Posterior cingulate gyrus (tissue), 11 donors: ENCODE measurements at regions not wholly inside any gene's neighbourhood (a gene's known extent, or its start where the extent isn't known, plus 50 kb on each side); places are given as distances from the start of the nearest gene placed in this dataset.
"Not testable (repeated sequence)": the region's sequence is repeated elsewhere in the genome, so short reads cannot be mapped to it uniquely, and the experiment has no call there.

Experiments
- DNase-seq, 10 donors: peaks; one replicate each; pipeline versions ENCODE4 v3.0.0 to v3.0.0-alpha.2; 2020 to 2021; ENCODE audit warnings: mixed read lengths in 3 of 10
- intact Hi-C: fragments of 100-400 bp; cut with DNase I; formaldehyde crosslinking; loops from one replicate; pipeline ENCODE4 v1.15.1; 2023

DNA sequence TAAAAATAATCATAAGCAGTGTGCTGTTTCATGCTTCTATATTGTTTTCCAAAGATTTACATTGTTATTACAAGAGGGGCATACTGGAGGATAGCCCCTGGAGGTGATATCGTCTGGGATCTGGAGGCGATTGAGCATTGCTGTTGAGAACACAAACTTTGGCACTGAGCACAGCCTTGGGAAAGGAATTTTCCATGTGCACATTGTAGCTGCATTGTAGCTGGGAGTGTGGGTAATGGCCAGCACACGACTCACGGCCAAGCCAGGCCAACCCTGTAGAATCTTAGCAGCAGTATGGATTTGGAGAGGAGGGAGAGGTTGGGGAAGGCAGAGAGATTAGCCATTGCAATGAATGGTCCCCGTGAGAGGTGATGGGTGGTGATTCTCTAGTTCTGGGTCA, 121.9 kb downstream of the SMIM20 start:
- no peak for DNase-seq
- intact Hi-C loops: no loop called here

DNA sequence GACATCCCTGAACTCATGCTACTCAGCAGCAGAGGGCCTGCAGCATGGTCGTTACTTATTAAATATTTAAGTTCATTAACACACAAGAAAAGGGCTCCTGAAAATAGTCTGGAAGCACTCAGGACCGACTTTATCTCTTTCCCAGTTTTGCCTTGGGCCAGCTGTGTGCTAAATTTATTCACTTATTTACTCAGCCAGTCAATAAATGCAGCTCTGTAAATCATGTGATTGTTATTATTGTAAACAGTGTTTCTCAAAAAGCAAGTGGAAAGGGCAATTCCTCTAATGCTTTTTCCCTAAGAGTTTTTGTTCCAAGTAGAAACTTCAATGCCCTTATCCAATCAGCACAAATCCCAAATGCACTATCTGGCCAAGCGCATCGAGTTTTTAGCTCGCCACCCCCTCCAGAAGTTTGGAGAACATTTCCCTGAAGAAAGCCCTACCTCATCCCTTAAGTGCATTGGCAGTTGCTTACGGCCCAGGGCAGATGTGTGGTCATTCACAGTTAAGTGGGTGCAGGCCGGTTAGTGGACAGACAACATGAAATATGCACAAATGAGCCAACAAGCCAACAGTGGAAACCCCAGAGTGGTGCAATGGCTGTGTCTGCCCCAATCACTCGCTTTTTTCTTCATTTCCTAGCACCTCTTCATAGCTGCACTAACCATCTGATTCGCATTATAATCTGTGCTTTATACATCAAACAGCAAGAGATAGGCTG, 125.8 kb downstream of the SMIM20 start:
- DNase-seq: no peak

DNA sequence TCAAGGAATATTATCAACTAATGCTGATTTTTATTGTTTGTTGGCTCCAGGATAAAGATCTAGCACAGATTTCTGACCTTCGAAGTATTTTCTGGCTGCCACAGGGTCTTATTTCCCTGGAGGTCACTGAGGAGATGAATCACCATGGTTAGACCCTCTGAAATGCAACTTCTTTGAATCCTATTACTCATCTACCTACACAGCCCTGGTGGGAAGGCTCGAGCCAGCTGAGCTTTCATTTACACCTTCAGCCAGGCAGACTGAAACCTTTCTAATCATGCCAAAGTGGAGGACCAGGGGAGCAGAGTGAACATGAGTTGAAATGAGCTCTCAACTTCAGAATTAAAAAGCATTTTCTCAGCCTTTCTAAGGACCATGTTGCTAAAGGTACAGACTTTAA, 130.5 kb downstream of the SMIM20 start:
- intact Hi-C loops: no loop called here
- no peak for DNase-seq

More for the DNA sequence above, 125.8 kb downstream of the SMIM20 start:
- intact Hi-C loops: no loop called here

DNA sequence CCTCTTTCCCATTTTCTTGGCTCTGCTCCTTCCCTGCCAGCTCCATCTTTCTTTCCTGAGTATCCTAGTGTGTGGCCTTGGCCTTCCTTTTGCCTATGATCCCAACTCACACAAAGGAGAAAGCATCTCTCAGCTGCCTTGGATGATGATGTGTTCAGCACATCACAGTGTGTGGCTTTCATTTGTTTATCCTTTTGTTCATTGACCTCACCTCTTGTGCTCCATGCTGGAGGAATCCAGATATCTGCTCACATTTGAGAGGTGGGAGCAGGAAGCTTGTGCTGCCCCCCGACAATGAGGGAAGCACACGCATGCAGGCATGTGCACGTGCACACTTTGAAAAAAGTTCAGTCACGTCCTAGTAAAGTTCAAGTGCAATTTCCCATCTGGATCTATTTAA, 131.0 kb downstream of the SMIM20 start:
- intact Hi-C loops: no loop called here
- DNase-seq: no peak

DNA sequence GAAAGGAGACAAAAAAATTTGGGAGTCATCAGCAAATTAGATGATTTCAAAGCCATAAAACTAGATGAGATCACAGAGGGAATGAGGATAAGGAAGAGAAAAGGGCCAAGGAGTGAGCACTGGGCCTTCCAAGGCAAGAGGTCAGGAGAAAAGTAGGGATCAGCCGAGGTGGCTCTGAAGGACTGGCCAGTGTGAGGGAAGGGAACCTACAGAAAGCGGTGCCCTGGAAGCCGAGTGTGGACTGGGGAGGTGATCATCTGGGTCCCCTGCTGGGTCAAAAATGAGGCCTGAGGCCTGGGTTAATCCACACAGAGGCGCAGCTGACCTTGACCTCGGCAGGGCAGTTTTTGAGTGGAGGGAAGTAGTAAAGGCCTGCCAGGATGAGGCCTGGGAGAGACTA, 133.8 kb downstream of the SMIM20 start:
- intact Hi-C loops: no loop called here
- DNase-seq: no peak

DNA sequence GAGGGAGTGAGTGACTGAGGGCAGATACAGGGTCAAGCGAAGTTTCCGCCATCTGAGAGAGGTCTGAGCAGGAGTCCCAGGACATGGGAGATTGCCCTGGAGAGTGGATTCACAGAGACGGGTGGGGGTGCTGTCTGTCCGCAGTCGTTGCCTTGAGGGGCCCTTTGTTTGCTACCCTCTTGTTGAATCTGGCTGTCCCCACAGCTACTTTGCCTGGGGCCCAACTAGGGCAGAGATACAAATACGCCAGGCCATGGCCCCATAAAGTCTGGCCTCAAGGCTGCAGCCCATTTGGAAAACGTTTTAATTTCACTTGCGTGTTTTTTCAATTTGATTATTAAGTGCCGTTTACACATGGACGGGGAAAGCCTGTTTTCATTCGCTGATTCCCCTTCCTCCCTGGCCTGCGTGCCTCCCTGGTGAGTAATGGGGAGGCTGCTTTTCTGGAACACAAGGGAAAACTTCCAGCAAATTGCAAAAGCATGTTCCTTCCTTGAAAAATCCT, 134.4 kb downstream of the SMIM20 start:
- no peak for DNase-seq
- intact Hi-C loops: no loop called here

DNA sequence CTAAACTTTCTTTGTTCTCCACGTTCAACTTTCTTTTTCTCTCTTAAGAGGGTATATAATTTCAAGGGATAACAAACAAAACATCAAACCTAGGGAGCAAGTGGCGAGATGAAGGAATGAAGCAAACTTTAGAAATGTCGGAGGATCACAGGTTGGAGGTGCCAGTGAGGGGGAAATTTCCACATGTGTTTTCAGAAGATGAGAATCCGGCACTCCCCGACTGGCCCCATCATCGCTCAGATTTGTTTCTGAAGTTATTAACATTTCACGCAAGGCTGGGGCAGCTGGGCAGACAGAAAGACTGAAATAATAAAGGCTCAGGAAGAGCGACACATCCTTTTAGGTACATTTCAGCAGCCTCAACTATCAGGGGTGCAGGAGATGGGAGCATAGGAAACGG, 134.9 kb downstream of the SMIM20 start:
- intact Hi-C loops: no loop called here
- DNase-seq: no peak

DNA sequence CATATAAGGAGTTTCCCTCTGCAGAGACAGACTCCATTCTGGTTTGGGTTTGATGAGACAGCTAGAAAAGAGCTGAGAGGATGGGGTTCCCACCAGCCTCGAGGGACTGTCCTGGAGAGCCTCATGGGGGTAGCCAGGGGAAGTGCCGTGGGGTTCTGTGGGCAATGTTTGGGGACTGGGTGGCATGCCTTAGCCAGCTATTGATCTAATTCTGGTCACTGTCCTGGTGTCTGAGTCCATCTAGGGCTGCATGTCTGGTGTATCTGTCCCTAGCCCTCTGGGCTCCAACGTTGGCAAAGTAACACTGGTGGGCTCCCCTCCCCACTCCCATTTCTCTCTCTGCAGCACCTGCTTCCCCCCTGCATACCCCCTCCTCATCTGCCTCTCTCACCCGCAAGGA, 135.4 kb downstream of the SMIM20 start:
- DNase-seq: no peak
- intact Hi-C loops: no loop called here

DNA sequence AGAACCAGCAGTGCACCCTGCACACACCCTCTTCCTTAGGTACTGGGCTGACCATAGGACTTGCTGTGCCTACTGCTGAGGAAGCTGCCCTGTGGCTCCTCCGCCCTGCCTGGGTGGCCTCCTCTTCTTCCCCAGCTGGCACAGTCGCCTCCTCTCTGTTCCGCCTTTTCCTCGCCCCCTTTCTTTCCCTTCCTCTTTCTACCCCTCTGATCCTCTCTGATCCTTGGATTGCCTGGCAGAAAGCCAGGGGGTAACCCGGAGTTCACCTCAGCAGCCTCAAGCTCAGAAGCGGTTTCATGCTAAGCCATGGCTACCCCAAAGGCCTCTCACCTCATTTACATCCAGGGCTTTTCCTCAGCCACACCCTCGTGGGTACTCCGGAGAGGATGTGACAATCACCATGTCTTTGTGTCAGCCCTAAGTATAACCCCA, 136.2 kb downstream of the SMIM20 start:
- peak in 3 of 10 donors; percentile 11 to 85 (median 11) for DNase-seq
- intact Hi-C loops: no loop called here

DNA sequence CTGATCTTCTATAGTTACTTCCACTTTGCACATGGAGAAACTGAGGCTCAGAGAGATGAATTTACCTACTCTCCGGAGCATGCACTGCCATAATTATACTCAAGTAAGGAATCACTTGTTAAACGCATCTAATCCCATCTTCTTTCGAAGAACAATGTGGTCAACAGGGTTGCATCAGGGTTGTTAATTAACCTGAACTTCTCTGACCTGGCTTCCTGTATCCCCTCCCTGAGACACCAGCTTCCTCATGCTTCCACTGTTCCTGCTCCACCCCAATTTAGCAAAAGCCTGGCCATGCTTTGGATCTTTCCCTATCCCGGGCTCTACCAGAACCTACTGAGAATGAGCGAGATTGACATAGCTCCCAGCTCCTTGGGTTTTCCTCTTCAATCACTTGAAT, 136.7 kb downstream of the SMIM20 start:
- intact Hi-C loops: no loop called here
- DNase-seq: no peak

DNA sequence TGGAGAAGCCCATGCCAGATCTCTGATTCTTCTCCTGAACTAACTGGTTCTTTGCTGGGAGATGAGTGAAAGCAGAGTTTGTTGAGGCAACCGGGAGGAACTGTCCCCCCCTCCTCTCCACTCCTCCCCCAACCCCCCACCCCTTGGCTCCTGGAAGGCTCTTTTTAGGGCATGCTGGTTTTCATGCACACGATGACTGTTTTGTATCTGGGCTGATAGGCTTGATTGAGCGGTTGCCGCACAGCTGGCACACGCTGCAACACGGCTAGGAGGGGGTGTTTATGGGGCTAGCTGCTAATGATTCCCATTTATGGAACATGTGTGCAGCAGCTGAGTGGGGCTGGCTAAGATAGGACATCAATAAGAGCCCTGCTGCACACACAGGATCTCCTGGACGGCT, 137.2 kb downstream of the SMIM20 start:
- DNase-seq: no peak
- intact Hi-C loops: no loop called here

DNA sequence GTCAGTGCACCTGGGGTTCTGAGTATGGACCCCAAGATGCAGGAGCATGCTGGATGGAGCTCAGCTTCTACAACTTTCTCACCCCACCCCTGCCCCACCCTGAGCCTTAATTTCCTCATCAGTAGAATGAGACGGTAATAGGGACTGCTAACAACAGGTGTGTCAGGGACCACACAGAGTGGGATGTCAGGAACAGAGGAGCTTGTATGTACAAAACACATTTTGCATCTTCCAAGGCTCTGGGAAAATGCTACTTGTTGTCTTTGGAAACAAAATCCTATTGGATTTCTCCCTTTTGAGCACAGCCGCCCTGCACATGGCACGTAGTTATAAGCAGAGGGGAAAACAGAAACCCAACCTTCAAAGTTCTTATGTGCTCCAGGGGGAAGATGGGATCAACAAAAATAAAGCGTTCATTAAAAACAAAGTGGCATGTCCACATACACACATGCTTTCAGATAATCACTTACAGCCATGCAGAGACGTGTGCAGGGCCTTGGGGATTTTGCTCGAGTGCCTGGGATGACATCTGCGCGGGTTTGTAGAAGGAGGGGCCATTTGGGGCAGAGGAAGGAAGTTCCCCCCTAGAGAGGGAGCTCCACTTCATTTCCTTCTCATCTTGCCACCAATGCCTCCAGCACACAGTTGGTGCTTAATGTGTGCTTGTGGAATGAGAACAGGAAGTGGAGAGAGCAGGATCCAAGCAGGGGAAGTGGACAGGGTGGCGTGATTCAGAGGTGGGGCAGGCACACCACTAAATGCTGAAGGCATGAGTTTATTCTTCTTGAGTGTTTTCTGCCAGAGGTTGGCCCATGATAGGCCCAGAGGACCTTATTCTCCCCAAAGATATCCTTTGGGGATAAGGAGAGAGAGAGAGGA, 138.9 kb downstream of the SMIM20 start:
- DNase-seq: no peak
- intact Hi-C loops: no loop called here

DNA sequence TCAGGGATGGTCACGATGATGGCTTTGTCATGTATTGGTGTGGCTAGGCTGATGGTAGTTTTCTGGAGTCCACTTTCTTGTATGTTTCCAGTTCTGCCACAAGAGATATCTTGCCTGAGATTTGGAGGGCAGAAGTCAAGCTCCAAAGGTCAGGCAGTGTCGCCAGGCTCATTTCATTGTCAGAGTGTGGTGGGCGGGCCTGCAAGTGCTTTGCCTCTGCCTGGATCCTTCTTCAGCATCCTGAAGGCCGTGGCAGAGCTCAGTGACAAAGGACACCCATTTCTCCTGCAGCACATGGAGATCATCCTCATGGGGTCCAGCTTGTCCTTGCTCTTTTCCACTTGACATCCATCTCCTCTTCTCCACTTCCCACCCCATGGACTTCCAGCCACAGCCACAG, 139.7 kb downstream of the SMIM20 start:
- intact Hi-C loops: no loop called here
- no peak for DNase-seq

DNA sequence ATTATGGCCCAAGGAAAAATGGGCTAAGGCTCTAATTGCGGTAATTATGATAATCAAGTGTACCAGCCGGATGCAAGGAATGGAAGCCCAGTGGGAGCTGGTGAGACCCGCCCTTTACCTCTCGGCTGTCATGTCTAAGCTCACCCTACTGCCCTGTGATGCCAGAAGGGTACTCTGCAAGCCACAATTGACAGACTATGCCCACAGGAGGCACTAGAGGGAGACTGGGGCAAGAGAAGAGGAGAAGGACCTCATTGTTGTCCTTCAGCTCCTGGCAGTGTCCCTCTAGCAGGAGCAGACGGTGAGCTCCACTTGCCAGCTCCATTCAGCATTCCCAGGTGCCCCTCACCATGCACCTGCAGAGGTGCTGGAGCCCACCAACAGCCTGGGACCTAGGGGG, 141.8 kb downstream of the SMIM20 start:
- intact Hi-C loops: no loop called here
- DNase-seq: no peak

DNA sequence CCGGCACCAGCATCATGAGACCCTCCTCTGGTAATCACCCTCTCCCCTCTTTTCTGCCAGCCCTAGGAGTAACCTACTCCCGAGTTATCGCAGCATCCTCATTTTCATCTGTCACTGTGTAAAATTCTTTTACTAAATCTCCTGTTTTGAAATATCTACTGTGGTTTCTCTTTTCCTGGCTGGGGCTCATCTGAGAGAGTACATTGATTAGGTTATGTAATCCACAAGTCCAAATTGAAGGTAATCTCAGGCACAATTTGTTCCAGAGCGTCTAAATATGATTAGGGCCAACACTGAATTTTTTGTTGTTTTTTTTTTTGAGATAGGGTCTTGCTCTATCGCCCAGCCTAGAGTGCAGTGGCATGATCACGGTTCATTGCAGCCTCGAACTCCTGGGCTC, 142.4 kb downstream of the SMIM20 start:
- intact Hi-C loops: no loop called here
- DNase-seq: no peak

DNA sequence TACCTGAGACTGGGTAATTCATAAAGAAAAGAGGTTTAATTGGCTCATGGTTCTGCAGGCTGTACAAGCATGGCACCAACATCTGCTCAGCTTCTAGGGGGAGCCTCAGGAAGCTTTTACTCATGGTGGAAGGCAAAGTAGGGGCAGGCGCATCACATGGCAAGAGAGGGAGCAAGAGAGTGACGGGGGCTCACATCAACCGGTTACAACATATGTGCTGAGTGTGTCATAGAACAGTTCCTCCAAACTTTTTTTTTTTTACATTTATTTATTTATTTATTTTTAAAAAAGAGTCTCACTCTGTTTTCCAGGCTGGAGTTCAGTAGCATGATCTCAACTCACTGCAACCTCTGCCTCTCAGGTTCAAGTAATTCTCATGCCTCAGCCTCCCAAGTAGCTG, 143.8 kb downstream of the SMIM20 start:
- DNase-seq, intact Hi-C loops: not testable (repeated sequence)

DNA sequence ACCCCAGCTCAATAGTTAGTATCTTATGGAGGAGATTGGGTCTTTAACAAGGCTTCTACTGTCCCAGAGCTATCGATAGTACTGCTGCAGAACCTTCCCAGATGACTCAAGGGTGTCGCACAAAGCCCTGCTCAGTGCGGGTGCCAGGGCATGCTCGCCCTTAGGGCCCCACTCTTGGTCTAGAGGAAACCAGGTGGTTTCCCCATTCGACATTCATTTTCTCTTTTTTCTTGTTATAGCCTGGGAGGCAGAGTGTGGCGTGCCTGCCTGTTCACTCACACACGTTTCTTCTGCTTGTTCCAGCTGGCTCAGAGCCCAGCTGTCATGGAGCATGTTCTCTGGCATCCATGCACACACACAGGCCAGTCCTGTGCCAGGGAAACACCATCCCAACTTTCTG, 144.5 kb downstream of the SMIM20 start:
- DNase-seq: no peak
- intact Hi-C loops: no loop called here

DNA sequence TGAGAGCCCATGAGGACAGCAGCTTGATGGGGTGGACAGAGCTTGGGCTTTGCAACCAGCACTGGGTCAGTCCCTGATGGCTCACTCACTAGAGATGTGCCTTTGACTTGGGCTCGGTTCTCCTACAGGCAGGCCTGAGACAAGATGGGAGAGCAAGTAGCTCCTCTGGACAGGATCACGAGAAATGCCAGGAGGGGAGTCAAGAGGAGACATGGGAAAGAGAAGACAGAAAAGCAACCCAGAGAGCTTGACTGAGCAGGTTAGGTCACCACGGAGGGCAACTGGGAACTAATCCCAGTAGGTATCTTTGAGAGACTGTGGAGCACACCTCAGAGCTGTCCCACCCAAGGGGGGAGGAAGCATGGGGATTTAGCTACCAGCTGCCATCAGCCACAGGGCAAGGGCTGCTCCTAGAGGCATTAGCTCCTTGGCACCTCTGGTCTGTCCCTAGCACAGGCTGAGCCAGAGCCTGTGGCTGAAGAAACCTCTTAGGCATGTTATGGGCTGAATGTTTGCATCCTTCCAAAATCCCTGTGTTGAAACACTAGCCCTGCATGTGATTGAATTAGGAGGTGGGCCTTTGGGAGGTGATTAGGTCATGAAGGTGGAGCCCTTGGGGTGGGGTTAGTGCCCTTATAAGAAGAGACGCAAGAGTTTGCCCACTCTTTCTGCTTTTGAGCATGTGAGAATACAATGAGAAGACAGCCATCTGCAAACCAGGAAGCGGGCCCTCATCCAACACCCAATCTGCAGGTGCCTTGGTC, 145.6 kb downstream of the SMIM20 start:
- intact Hi-C loops: no loop called here

DNA sequence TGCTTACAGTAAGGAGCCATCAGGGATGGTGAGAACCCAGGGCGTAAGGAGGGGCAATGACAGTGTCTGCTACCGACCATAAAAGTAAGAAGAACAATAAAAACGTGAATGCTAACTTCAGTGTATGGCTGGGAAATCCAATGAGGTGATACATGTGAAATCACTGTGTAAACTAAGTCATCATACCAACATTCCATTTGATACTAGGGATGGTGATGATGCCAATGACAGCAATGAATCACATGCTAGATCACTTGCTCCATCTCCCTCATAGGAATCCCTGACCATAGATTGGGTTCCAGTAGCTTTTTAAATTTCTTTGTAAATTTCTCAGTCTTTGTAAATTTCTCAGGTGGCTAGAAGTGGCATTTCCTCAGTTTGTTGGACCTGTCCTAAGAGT, 146.3 kb downstream of the SMIM20 start:
- intact Hi-C loops: no loop called here
- DNase-seq: no peak

More for the DNA sequence above, 145.6 kb downstream of the SMIM20 start:
- DNase-seq: no peak

DNA sequence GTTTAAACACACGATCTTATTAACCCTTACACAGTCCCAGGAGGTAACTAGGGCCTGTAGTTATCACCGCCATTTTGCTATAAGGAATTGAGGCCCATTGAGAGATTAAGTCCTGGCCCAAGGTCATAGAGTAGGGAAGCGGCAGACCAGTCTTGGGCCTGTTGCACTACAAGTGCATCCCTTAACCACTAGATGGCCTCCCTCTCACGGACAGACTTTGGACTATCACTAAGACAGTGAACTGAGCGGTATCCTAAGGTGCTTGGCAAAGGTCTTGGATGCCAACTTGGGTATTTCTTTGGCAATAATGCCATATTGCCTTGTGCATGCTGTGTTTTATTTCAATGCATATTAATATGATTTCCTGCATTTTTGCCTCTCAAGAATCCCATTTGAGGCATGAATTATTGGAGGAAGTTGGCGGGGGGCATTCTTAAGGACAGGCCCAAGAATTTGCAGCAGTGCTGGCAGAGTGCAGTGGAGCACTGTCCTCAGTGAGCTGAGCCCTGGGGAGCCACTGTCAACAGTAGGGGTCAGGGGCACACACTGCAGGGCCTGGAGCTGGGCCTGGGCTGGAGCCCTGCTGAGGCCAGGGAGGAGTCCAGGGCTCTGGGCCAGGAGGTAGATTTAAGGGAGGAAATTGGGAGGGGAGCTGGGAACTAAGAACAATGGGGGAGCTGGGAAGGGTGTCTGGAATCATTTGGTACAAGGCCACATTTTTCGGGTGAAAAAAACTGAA, 147.4 kb downstream of the SMIM20 start:
- DNase-seq: no peak

More for the DNA sequence above, 147.4 kb downstream of the SMIM20 start:
- intact Hi-C loops: no loop called here
